Suppressor macrophage treated with lipopolysaccharide for 1 hour (primary cell): ENCODE measurements at regions not wholly inside any gene's neighbourhood (a gene's known extent, or its start where the extent isn't known, plus 50 kb on each side); places are given as distances from the start of the nearest gene placed in this dataset.
"Not testable (repeated sequence)": the region's sequence is repeated elsewhere in the genome, so short reads cannot be mapped to it uniquely, and the experiment has no call there.

Source experiments
- DNase-seq, 3 donors: peaks; one replicate each; pipeline ENCODE4 v3.0.0-alpha.2; 2020 to 2022

GRCh38 chr2:234373481-234374149, 123.3 kb downstream of the ARL4C start:
- DNase-seq = no peak

DNA sequence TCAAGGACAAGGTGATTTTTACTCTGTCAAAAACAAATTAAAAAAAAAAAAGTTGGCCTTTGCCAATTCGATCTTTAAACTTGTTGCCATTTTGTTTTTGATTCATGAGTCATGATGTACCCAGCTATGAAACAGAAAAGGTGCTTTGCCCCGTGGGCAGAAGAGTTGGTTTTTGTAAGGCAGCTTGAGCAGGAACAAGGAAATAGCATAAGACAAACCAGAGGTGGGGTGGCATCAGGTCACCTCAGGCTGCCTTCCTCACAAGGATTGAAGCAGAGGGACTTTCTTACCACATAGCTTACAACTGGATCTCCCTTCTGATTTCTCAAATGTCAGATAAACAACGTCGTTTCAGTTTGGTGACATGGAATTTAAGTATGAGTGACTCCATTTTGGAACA, 123.8 kb downstream of the ARL4C start:
- no peak for DNase-seq

- DNase-seq = no peak
These were observed 124.4 kb downstream of the ARL4C start for GRCh38 chr2:234372506-234372905.

DNA sequence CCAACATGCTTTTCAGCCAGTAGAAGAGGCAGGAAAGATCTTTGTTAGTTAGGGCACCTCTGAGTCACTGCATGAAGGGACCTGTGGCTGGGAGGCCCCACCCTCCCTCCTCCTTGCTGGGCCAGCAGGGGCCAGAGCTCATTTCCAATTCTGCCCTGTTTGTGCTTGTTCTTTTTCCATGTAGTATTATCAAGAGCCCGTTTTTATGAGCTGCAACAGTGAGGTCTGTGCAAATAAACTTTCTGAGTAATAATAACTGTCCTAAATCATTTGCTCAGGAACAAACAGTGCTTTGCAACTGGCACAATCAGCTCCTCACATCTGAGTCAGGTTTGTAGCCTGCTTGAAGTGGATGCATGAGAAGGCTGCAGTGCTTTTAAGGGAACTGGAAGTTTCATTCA, 128.0 kb downstream of the ARL4C start:
- DNase-seq = peak in 2 of 3 donors; percentile 31 to 34

- DNase-seq = peak in 1 of 3 donors; percentile 20
These were observed 130.0 kb downstream of the ARL4C start for GRCh38 chr2:234366891-234367290.

DNA sequence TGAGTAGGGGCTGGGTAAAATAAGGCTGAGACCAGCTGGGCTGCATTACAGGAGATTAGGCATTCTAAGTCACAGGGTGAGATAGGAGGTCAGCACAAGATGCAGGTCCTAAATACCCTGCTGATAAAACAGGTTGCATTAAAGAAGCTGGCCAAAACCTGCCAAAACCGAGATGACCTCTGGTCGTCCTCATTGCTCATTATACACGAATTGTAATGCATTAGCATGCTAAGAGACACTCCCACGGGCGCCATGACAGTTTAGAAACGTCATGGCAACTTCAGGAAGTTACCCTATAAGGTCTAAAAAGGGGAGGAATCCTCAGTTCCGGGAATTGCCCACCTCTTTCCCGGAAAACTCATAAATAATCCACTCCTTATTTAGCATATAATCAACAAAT, 132.2 kb downstream of the ARL4C start:
- DNase-seq = no peak

GRCh38 chr2:234363647-234364294, 133.1 kb downstream of the ARL4C start:
- no peak for DNase-seq

DNA sequence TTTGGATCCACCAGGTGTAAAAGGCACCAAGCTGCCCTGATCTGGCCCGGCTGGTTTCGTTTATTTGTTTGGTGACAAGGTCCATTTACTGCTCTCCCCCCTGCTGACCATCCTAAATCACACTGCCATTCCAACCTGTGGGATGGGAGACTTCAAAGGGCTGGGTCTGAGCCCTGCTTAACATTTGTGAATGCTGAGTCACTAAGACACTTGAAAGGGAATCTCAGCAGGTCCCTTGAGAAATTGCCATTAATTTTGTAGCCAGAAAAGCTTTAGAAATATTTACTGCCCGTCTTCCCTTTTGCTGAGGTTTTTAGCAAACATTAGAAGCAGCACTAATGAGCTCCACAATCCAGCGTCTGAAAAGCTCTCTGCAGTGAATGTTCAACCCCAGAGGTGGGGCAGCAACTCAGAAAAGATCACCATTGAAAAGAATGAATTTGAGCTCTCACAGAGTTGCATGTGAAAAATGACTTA, 133.8 kb downstream of the ARL4C start:
- no peak for DNase-seq

DNA sequence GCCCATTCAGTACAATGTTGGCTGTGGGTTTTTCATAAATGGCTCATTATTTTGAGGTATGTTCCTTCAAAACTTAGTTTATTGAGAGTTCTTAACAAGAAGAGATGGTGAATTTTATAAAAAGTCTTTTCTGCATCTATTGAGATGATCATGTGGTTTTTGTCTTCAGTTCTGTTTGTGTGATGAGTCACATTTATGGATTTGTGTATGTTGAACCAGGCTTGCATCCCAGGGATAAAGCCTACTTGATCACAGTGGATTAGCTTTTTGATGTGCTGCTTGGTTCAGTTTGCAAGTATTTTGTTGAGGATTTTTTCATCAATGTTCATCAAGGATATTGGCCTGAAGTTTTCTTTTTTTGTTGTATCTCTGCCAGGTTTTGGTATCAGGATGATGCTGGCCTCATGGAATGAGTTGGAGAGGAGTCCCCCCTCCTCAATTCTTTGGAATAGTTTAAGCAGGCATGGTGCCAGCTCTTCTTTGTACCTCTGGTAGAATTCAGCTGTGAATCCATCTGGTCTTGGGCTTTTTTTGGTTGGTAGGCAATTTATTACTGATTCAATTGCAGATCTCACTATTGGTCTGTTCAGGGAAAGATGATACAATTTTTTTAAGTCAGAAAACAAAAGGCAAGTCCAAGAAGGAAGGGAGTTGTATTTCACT, 136.4 kb downstream of the ARL4C start:
- not testable (repeated sequence) for DNase-seq

GRCh38 chr2:234357666-234358065, 139.2 kb downstream of the ARL4C start:
- DNase-seq = no peak

DNA sequence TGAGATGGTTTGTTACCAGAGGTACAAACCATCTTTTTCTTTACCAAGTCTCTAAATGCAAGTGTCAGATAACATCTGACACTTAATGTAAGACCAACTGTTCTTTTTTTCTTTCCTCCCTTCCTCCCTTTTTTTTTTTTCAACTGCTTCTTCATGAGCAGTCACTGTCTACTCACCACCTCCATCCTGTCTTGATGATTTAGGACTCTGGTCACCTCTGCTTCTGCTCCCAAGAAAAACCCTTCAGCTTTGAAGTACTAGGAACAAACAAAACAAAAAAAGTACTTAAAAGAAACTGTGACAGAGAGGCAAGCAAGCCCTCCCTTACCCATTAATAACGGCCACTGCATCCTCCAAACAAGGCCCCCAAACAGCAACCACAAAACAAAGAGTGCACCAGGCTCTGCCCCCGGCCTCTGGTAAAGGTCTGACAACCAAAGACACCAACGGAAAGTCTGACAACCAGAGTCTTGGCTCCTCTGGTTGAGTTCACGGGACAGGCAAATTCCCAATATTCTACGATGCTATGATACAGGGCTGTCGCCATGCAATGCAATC, 141.0 kb downstream of the ARL4C start:
- no peak for DNase-seq

- DNase-seq = no peak
These were observed 141.7 kb downstream of the ARL4C start for GRCh38 chr2:234355021-234355720.

- no peak for DNase-seq
These were observed 144.6 kb downstream of the ARL4C start for GRCh38 chr2:234352270-234352669.

DNA sequence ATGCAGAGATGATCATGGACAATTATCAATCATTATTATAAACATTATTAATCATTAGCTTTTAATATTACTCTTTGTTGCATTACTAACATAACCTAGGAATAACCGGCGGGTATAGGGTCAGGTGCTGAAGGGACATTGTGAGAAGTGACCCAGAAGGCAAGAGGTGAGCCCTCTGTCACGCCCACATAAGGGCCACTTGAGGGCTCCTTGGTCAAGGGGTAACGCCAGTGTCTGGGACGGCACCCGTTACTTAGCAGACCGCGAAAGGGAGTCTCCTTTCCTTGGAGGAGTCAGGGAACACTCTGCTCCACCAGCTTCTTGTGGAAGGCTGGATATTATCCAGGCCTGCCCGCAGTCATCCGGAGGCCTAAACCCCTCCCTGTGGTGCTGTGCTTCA, 145.0 kb downstream of the ARL4C start:
- DNase-seq = not testable (repeated sequence)

DNA sequence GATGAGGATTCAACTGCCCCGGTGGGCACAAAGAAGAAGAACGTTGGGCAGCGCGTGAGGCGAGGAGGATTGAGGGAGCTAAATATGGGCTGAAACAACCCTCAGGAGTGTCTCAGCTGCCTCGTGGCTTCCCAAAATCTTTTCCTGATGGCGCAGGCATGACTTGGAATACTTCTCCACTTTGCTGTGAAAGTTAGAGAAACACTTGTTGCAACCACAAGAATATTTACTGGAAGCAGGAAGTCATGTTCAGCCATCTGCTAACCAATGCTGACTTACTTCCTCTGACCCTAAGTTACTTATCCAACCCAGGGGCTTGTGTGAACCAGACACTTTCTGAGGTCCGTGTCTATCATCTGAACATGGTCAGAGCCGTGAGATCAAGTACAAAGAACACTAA, 148.8 kb downstream of the ARL4C start:
- peak; percentile 20 to 45 (median 40) for DNase-seq

- DNase-seq = no peak
These were observed 151.0 kb downstream of the ARL4C start for GRCh38 chr2:234345921-234346320.

- no peak for DNase-seq
These were observed 152.9 kb downstream of the ARL4C start for GRCh38 chr2:234344012-234344411.

DNA sequence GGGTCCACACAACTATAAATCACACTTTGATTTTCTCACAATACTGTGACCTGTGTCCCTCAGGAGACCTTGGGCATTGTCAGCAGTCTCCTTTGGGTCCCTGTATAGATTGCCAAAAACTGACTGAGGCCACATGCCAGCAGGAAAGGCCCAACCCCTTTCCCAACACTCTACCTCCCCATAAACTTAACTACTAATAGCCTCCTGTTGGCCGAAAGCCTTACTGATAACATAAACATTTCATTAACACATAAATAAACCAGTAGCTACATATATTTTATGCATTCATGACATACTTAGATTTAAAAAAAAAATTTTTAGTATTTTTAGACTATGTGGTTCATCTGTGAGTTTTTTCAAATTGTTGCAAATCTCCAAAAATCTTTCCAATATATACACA, 153.5 kb downstream of the ARL4C start:
- DNase-seq = no peak

GRCh38 chr2:234341306-234341985, 155.4 kb downstream of the ARL4C start:
- DNase-seq = no peak

GRCh38 chr2:234339501-234339900, 157.4 kb downstream of the ARL4C start:
- DNase-seq = peak in 2 of 3 donors; percentile 22

DNA sequence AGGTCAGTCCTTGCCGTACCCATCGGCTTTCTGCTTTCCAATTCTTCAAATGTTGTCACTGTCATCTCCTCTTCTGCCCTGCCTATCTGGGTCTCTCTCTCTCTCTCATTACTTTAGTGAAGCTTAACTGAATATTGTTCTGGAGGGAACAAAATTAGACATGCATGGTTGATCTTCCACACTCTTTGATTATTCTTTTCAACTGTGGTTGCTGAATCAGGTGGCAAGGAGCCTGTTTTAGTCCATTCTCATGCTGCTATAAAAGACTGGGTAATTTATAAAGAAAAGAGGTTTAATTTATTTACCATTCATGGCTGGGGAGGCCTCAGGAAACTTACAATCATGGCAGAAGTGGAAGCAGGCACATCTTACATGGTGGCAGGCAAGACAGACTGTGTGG, 157.9 kb downstream of the ARL4C start:
- no peak for DNase-seq

DNA sequence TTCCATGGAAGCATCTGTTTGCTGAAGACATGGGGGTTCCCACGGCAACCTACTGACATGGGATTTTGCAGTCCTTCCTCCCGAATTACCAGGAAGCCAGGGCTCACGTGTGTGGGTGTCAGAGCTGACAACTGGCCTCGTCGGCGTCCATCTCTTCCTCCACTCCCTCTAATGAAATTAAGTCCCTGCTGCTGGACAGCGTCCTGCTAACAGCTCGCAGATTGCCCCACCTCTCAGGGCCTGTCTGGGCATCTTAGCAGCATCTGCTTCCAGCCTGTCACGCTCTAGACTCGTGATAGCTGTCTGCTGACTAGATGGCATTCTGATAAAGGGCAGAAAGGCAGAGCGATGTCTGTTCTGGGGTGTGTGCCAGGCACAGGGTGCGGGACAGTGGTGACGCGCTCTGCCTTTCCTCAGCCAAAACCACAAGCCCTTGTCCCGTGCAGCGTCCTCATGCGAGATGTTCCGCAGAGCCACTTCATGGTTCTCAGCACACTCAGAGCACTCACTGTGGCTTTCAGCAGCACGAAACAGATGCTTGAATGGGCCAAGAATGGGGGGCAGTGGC, 161.1 kb downstream of the ARL4C start:
- DNase-seq = peak; percentile 86 to 90 (median 89)
